Muscle layer of duodenum (tissue), 2 donors: ENCODE measurements at regions not wholly inside any gene's neighbourhood (a gene's known extent, or its start where the extent isn't known, plus 50 kb on each side); places are given as distances from the start of the nearest gene placed in this dataset.

Experiments
- H3K27ac ChIP-seq: one replicate; pipeline ENCODE4 v1.7.0; 2013; ENCODE audit warnings: mild to moderate bottlenecking, low read length
- H3K27me3 ChIP-seq: one replicate; pipeline ENCODE4 v1.7.0; 2013; ENCODE audit warnings: low read depth, mild to moderate bottlenecking, control low read depth, low read length
- H3K36me3 ChIP-seq, 2 donors: one replicate each; pipeline ENCODE4 v1.7.0; 2013; ENCODE audit warnings: low read length in 2 of 2, control low read depth in 1 of 2, mild to moderate bottlenecking in 1 of 2; ENCODE audit not compliant: insufficient read depth in 2 of 2, control insufficient read depth in 1 of 2
- H3K4me1 ChIP-seq, 2 donors: one replicate each; pipeline ENCODE4 v1.7.0; 2013; ENCODE audit warnings: low read length in 2 of 2, mild to moderate bottlenecking in 2 of 2, control low read depth in 1 of 2, moderate library complexity in 1 of 2; ENCODE audit not compliant: insufficient read depth in 2 of 2, control insufficient read depth in 1 of 2
- H3K4me3 ChIP-seq, 2 donors: one replicate each; pipeline ENCODE4 v1.7.0; 2013; ENCODE audit warnings: low read length in 2 of 2, low read depth in 1 of 2, mild to moderate bottlenecking in 1 of 2
- H3K9me3 ChIP-seq, 2 donors: one replicate each; pipeline ENCODE4 v1.7.0; 2013; ENCODE audit warnings: low read length in 2 of 2, control low read depth in 1 of 2, mild to moderate bottlenecking in 1 of 2; ENCODE audit not compliant: control insufficient read depth in 1 of 2
- donor health status: healthy.

- no peaks in the 10 kb centered on the region for H3K27me3 ChIP-seq
- no peaks in the 10 kb centered on the region for H3K4me1 ChIP-seq
- H3K27ac ChIP-seq = no peak overlapping the region
- H3K9me3 ChIP-seq = no peaks in the 10 kb centered on the region
- no peaks in the 10 kb centered on the region for H3K36me3 ChIP-seq
- H3K4me3 ChIP-seq = no peak overlapping the region
Observed at GRCh38 chr3:22113453-22113852, 362.4 kb upstream of the ZNF385D start.

DNA sequence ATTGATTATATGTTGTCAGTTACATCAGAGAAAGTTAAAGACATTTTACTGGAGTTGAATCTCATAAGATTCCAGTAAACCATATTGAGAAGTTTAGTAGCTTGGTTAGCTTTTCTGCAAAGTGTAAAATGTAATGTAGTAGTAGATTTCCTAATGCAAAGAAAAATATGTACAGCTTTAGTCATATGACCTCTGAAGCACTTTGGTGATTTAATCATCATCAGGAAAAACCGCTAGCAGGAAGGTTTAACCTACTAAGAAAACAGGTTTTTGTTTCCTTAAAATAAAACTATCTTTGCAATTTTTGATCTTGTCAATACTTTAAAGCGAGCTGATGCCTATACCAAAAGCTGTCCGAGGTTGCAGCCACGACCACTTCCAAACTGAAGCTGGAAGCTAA, 364.6 kb upstream of the ZNF385D start:
- Histone ChIP-seq H3K4me3 (no peak overlapping the region), H3K27ac (no peak overlapping the region), H3K9me3 (no peaks in the 10 kb centered on the region), H3K4me1 (no peaks in the 10 kb centered on the region), H3K27me3 (no peaks in the 10 kb centered on the region), H3K36me3 (no peaks in the 10 kb centered on the region)

DNA sequence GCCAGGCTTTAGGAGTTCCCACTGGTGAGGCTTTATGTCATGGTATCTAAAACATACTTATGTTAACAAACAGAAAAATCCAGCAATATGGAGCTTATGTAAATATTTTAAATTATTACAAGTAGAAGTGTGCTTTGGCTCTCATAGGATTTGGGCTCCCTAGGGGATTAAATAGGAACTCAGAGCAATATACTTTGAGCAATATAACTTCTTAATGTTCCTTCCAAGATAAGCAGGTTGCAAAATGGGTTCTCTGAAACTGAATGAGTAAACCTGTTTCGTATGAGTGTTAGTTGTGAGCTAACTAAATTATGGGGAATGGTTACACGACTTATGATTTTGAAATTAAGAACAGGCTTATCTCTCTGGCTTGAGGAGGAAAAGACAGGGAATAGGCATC, 366.1 kb upstream of the ZNF385D start:
- Histone ChIP-seq H3K9me3 (no peaks in the 10 kb centered on the region), H3K4me3 (no peak overlapping the region), H3K27me3 (no peaks in the 10 kb centered on the region), H3K36me3 (no peaks in the 10 kb centered on the region), H3K4me1 (no peaks in the 10 kb centered on the region), H3K27ac (no peak overlapping the region)

GRCh38 chr3:22117751-22118346, 366.8 kb upstream of the ZNF385D start:
- no peak overlapping the region for H3K4me3 ChIP-seq
- no peaks in the 10 kb centered on the region for H3K4me1 ChIP-seq
- no peaks in the 10 kb centered on the region for H3K36me3 ChIP-seq
- H3K9me3 ChIP-seq = no peaks in the 10 kb centered on the region
- H3K27ac ChIP-seq = no peak overlapping the region
- H3K27me3 ChIP-seq = no peaks in the 10 kb centered on the region

- Histone ChIP-seq H3K9me3 (no peaks in the 10 kb centered on the region), H3K27ac (no peak overlapping the region), H3K36me3 (no peaks in the 10 kb centered on the region), H3K27me3 (no peaks in the 10 kb centered on the region), H3K4me3 (no peak overlapping the region), H3K4me1 (no peaks in the 10 kb centered on the region)
Observed at GRCh38 chr3:22118542-22118941, 367.5 kb upstream of the ZNF385D start.

GRCh38 chr3:22121068-22121701, 370.2 kb upstream of the ZNF385D start:
- Histone ChIP-seq H3K4me1 (no peaks in the 10 kb centered on the region), H3K36me3 (no peaks in the 10 kb centered on the region), H3K27ac (no peak overlapping the region), H3K4me3 (no peak overlapping the region), H3K9me3 (no peaks in the 10 kb centered on the region), H3K27me3 (no peaks in the 10 kb centered on the region)

DNA sequence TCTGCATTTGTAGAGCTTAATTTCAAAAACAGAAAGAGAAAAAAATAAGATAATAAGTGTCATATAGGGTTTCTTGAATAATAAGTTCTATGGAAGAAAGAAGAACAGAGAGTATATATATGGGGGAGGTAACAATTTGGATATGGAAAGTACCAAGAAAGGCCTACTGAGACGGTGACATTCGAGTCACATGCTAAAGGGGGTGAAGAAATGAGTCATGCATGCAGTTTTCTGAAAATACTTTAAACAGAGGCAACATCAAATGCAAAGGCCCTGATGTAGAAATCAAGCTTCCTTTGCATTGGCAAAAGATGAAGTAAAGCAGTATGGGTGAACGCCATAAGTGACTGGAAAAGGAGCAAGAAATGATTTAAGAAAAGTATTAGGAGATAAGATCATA, 371.6 kb upstream of the ZNF385D start:
- Histone ChIP-seq H3K4me1 (no peaks in the 10 kb centered on the region), H3K4me3 (no peak overlapping the region), H3K36me3 (no peaks in the 10 kb centered on the region), H3K9me3 (no peaks in the 10 kb centered on the region), H3K27me3 (no peaks in the 10 kb centered on the region), H3K27ac (no peak overlapping the region)

DNA sequence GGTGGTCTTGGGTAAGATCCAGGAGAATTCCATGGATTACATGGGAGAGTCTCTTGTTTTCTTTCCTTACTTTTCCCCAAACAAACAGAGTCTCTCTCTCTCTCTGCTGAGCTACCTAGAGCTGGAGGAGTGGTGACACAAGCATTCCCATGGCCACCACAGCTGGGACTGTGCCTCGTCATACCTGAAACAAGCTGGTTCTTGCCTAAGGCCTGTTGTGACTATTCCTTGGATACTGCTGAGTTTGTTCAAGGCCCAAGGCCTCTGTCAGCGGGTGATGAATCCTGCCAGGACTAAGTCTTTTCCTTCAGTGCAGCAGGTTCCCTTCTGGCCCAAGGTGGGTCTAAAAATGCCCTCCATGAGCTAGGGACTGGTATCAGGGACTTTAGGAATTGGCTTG, 378.1 kb upstream of the ZNF385D start:
- Histone ChIP-seq H3K4me3 (no peak overlapping the region), H3K9me3 (no peaks in the 10 kb centered on the region), H3K27ac (no peak overlapping the region), H3K27me3 (no peaks in the 10 kb centered on the region), H3K36me3 (no peaks in the 10 kb centered on the region), H3K4me1 (no peaks in the 10 kb centered on the region)

DNA sequence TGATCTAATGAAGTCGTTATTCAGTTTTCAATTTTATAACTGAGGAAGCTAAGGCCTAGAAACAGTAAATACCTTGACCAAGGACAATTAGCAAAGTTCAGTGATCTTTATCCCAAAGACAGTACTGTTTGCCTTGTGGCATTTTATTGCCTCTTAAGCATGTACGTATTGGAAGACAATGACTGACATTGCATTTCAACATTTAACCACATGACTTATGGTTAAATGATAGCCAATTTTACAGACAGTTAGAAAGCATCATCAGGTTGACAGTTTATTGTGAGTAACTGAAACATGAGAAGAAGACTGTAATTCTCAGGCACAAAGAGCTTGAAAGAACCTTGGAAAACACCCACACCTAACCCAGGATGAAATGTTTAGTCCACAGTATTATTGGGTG, 390.8 kb upstream of the ZNF385D start:
- Histone ChIP-seq H3K36me3 (no peaks in the 10 kb centered on the region), H3K27me3 (no peaks in the 10 kb centered on the region), H3K4me3 (no peak overlapping the region)

DNA sequence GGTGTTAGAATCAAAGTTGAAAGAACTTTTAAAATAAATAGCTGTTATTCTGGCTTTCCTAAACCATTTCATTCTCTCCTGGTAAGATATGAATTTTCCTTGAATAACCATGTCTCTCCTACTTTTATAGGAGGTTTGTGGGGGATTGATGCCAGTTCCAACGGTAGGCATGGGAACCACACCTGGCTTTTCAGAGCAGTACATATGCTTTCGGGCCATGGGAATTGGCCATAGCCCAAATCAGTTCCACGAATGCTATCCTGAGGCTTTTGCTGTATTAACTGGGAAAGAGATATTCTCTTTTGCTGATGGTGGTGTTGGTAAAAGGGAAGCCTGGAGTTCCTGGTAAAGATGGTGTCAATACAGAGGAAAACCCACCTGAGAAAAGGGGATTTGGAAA, 396.2 kb upstream of the ZNF385D start:
- H3K27ac ChIP-seq = no peak overlapping the region
- no peak overlapping the region for H3K4me3 ChIP-seq
- H3K36me3 ChIP-seq = no peaks in the 10 kb centered on the region
- no peaks in the 10 kb centered on the region for H3K9me3 ChIP-seq
- no peaks in the 10 kb centered on the region for H3K4me1 ChIP-seq
- H3K27me3 ChIP-seq = no peaks in the 10 kb centered on the region

More for the DNA sequence above, 390.8 kb upstream of the ZNF385D start:
- Histone ChIP-seq H3K9me3 (no peaks in the 10 kb centered on the region), H3K4me1 (no peaks in the 10 kb centered on the region), H3K27ac (no peak overlapping the region)

GRCh38 chr3:22156868-22157267, 405.9 kb upstream of the ZNF385D start:
- Histone ChIP-seq H3K4me3 (no peak overlapping the region), H3K4me1 (no peaks in the 10 kb centered on the region), H3K36me3 (no peaks in the 10 kb centered on the region), H3K27me3 (no peaks in the 10 kb centered on the region), H3K27ac (no peak overlapping the region), H3K9me3 (no peaks in the 10 kb centered on the region)

GRCh38 chr3:22157848-22158247, 406.8 kb upstream of the ZNF385D start:
- Histone ChIP-seq H3K4me3 (no peak overlapping the region), H3K27me3 (no peaks in the 10 kb centered on the region), H3K36me3 (no peaks in the 10 kb centered on the region), H3K9me3 (no peaks in the 10 kb centered on the region), H3K27ac (no peak overlapping the region), H3K4me1 (no peaks in the 10 kb centered on the region)
